Stomach (tissue), 8 donors: ENCODE measurements at regions not wholly inside any gene's neighbourhood (a gene's known extent, or its start where the extent isn't known, plus 50 kb on each side); places are given as distances from the start of the nearest gene placed in this dataset.

Experiments
- DNase-seq, 2 donors: peaks; one replicate each; pipeline versions ENCODE4 v3.0.0 to v3.0.0-alpha.2; 2013 to 2019
- H3K27ac ChIP-seq, 5 donors: fragments of 200-600 bp in 4 of 5; sonication (generic) in 4 of 5; one replicate each; pipeline ENCODE4 v1.5.1; 2013 to 2019; ENCODE audit warnings: mild to moderate bottlenecking in 1 of 5, moderate library complexity in 1 of 5
- H3K27me3 ChIP-seq, 3 donors: fragments of 200-600 bp; sonication (generic); one replicate each; pipeline ENCODE4 v1.5.1; 2017 to 2019; ENCODE audit warnings: mixed run types in 1 of 3
- H3K36me3 ChIP-seq, 4 donors: fragments of 200-600 bp; sonication (generic); 1 replicate in 3 of 4; 2 replicates in 1 of 4; pipeline ENCODE4 v1.5.1; 2016 to 2019
- H3K4me1 ChIP-seq, 4 donors: fragments of 200-600 bp; sonication (generic); one replicate each; pipeline ENCODE4 v1.5.1; 2016 to 2019
- H3K4me3 ChIP-seq, 4 donors: fragments of 200-600 bp; sonication (generic) in 3 of 4; one replicate each; pipeline ENCODE4 v1.5.1; 2016 to 2019; ENCODE audit warnings: mild to moderate bottlenecking in 1 of 4
- H3K9me3 ChIP-seq, 4 donors: fragments of 200-600 bp; sonication (generic); one replicate each; pipeline ENCODE4 v1.5.1; 2016 to 2019
- EP300 ChIP-seq: sonication (generic); formaldehyde crosslinking; IDR thresholded peaks from one replicate; pipeline ENCODE4 v1.6.1; 2017; ENCODE audit warnings: antibody characterized with exemption
- POLR2A ChIP-seq, 4 donors: fragments of 450-650 bp; IDR thresholded peaks; one replicate each; pipeline ENCODE4 v1.6.1; 2016; ENCODE audit warnings: antibody characterized with exemption in 4 of 4, control low read depth in 2 of 4, mild to moderate bottlenecking in 1 of 4, moderate library complexity in 1 of 4
- POLR2AphosphoS5 ChIP-seq, 3 donors: sonication (generic); formaldehyde crosslinking; IDR thresholded peaks; one replicate each; pipeline ENCODE4 v1.6.1; 2016; ENCODE audit warnings: antibody characterized with exemption in 3 of 3
- WGBS, 5 donors: extraction: QIAGEN DNeasy Blood & Tissue Kit in 3 of 5; methylation state at CpG; one replicate each; pipeline versions ENCODE4 v1.1.5 to v1.1.7; 2013 to 2018; 5-methylcytosine and 5-hydroxymethylcytosine counted together
- intact Hi-C: fragments of 100-400 bp; cut with DNase I; formaldehyde crosslinking; loops from one replicate; pipeline ENCODE4 v1.15.1; 2023; ENCODE audit warnings: low total_unique reads
- TF ChIP-seq, protein P1 (sequence below), 7 experiments: fragments of 450-650 bp in 4 of 7; fragments of 200-600 bp in 3 of 7; sonication (generic) in 3 of 7; IDR thresholded peaks; one replicate each; pipeline ENCODE4 v1.5.1; 2016 to 2019; ENCODE audit warnings: antibody characterized with exemption in 7 of 7, control low read depth in 2 of 7, mild to moderate bottlenecking in 1 of 7
- donor health status: healthy with polysubstance abuse.
- donor health status: Bipolar disorder and iron deficiency.
- donor health status: healthy.

DNA sequence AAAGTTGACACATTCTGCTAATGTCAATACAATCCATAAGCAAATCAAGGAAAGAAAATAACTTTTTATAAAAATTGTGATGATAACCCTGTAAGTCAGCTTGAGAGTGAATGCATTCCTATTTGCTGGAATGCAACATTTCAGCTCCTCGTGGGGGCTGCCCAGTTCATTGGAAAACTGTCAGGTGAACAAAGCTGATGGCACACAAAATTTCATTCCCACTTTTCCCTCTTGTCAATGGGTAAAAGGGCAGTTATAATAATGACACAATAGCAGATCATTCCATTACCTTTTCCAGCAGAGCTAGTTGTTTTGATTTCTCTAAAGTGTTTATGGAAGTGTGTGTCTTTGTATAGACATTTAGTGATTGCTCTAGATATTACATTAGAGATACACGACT, 1124.6 kb upstream of the MAP3K7 start:
- Histone ChIP-seq H3K36me3 (no peaks in the 10 kb centered on the region), H3K27me3 (no peaks in the 10 kb centered on the region), H3K4me3 (no peak overlapping the region), H3K9me3 (no peaks in the 10 kb centered on the region), H3K4me1 (no peaks in the 10 kb centered on the region), H3K27ac (no peak overlapping the region)
- no peak for DNase-seq
- TF ChIP-seq EP300 (no peak), POLR2AphosphoS5 (IDR thresholded peaks at IDR 0.05) (no peak), POLR2A (IDR thresholded peaks at IDR 0.05) (no peak)
- TF ChIP-seq, protein P1, sequence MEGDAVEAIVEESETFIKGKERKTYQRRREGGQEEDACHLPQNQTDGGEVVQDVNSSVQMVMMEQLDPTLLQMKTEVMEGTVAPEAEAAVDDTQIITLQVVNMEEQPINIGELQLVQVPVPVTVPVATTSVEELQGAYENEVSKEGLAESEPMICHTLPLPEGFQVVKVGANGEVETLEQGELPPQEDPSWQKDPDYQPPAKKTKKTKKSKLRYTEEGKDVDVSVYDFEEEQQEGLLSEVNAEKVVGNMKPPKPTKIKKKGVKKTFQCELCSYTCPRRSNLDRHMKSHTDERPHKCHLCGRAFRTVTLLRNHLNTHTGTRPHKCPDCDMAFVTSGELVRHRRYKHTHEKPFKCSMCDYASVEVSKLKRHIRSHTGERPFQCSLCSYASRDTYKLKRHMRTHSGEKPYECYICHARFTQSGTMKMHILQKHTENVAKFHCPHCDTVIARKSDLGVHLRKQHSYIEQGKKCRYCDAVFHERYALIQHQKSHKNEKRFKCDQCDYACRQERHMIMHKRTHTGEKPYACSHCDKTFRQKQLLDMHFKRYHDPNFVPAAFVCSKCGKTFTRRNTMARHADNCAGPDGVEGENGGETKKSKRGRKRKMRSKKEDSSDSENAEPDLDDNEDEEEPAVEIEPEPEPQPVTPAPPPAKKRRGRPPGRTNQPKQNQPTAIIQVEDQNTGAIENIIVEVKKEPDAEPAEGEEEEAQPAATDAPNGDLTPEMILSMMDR (IDR thresholded peaks at IDR 0.05) = no peak
- intact Hi-C loops = no loop called here
- WGBS, 5 donors = 34 to 68% (median 60%) methylated on average over 2 of the region's 2 CpGs

DNA sequence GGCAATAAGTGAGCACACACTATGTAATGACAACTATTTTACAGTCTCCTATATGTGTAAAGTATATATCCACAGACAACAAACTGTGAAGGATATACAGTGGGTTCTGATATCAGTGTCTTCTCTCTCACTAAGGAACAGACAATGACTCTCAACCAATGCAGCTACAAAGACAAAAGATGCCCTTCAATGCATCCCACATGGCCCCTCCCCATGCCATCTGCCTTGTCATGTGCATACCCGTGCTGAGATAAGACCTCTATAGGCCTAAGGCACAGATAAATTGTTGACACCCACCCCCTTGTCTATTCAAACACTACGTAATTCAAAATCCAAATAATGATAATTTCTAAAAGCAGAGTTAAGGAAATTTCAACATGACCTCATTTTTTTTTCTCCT, 1123.5 kb upstream of the MAP3K7 start:
- no peaks in the 10 kb centered on the region for H3K27me3 ChIP-seq
- H3K9me3 ChIP-seq = no peaks in the 10 kb centered on the region
- no peaks in the 10 kb centered on the region for H3K4me1 ChIP-seq
- no peak overlapping the region for H3K27ac ChIP-seq
- DNase-seq = no peak
- 34 to 62% (median 49%) methylated on average over 2 of the region's 2 CpGs for WGBS, 5 donors
- no peak for TF ChIP-seq POLR2AphosphoS5 (IDR thresholded peaks at IDR 0.05)
- TF ChIP-seq POLR2A (IDR thresholded peaks at IDR 0.05) = no peak
- TF ChIP-seq, protein P1 (IDR thresholded peaks at IDR 0.05) = no peak
- no peak for TF ChIP-seq EP300
- intact Hi-C loops = no loop called here
- no peak overlapping the region for H3K4me3 ChIP-seq
- no peaks in the 10 kb centered on the region for H3K36me3 ChIP-seq

DNA sequence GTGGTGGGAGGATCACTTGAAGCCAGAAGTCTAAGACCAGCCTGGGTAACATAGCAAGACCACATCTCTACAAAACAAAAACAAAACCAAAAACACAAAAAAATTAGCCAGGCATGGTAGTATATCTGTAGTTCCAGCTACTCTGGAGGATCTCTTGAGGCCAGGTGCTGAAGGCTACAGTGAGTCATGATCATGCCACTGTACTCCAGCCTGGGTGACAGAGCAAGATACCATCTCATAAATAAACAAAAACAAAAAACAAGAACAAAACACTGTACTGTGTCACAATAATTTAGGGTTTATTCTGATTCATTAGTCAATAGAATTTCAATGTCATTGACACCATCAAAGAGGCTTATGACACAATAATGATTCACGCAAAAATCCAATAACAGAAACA, 1121.7 kb upstream of the MAP3K7 start:
- TF ChIP-seq EP300 (no peak), POLR2AphosphoS5 (IDR thresholded peaks at IDR 0.05) (no peak), POLR2A (IDR thresholded peaks at IDR 0.05) (no peak)
- TF ChIP-seq, protein P1 (IDR thresholded peaks at IDR 0.05) = no peak
- 84 to 98% (median 95%) methylated on average over 1 of the region's 1 CpG for WGBS, 5 donors
- Histone ChIP-seq H3K27me3 (no peaks in the 10 kb centered on the region), H3K9me3 (no peaks in the 10 kb centered on the region), H3K4me1 (no peaks in the 10 kb centered on the region), H3K36me3 (no peaks in the 10 kb centered on the region), H3K4me3 (no peak overlapping the region), H3K27ac (no peak overlapping the region)
- intact Hi-C loops = no loop called here
- no peak for DNase-seq

DNA sequence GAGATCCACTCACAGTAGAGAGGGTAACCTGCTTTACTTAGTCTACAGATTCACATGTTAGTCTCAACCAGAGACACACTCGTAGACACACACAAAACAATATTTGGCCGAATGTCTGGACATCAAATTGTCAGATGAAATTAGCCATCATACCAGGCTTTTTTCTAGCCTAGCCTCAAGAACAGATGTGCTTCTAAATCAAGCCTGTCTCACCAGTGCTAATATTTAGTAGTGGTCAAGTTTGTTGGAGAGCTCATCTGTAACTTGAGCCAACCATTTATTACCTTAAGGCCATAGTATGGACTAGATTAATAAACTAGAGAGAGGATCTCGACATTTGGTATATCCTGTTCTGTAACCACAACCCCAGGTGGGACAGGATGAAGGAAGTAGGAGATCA, 1118.8 kb upstream of the MAP3K7 start:
- H3K36me3 ChIP-seq = no peaks in the 10 kb centered on the region
- intact Hi-C loops = no loop called here
- no peak overlapping the region for H3K27ac ChIP-seq
- no peak overlapping the region for H3K4me3 ChIP-seq
- H3K27me3 ChIP-seq = no peaks in the 10 kb centered on the region
- H3K9me3 ChIP-seq = no peaks in the 10 kb centered on the region
- DNase-seq = no peak
- no peaks in the 10 kb centered on the region for H3K4me1 ChIP-seq
- TF ChIP-seq, protein P1 (IDR thresholded peaks at IDR 0.05) = no peak
- TF ChIP-seq POLR2A (IDR thresholded peaks at IDR 0.05) (no peak), POLR2AphosphoS5 (IDR thresholded peaks at IDR 0.05) (no peak), EP300 (no peak)
- 66 to 85% (median 79%) methylated on average over 3 of the region's 3 CpGs for WGBS, 5 donors
